ENCODE measurements at regions not wholly inside any gene's neighbourhood (a gene's known extent, or its start where the extent isn't known, plus 50 kb on each side); places are given as distances from the start of the nearest gene placed in this dataset.
"Not testable (repeated sequence)": the region's sequence is repeated elsewhere in the genome, so short reads cannot be mapped to it uniquely, and the experiment has no call there.

- TF ChIP-seq CTCF (IDR thresholded peaks at IDR 0.05; ENCODE audit: borderline replicate concordance, extremely low read depth, low read length, poor library complexity, severe bottlenecking) (no peak), EZH2 (IDR thresholded peaks at IDR 0.05; ENCODE audit: borderline replicate concordance, low read depth, low read length, severe bottlenecking) (no peak)
- no peaks in the 10 kb centered on the region for H3K9me3 ChIP-seq (ENCODE audit: insufficient read depth, low read length, severe bottlenecking)
- no peaks in the 10 kb centered on the region for H3K4me1 ChIP-seq (ENCODE audit: insufficient read depth, low read length)
- H3K4me3 ChIP-seq (ENCODE audit: low read depth in 1 of 2, low read length in 2 of 2) = no peak overlapping the region
- H3K79me2 ChIP-seq (ENCODE audit: insufficient read depth, low read length) = no peaks in the 10 kb centered on the region
- no peaks in the 10 kb centered on the region for H3K36me3 ChIP-seq (ENCODE audit: insufficient read depth, low read length)
- H3K27me3 ChIP-seq (ENCODE audit: insufficient read depth, low read length, poor library complexity) = no peaks in the 10 kb centered on the region
- H3K27ac ChIP-seq (ENCODE audit: low read length) = no peak overlapping the region
- H3K4me2 ChIP-seq (ENCODE audit: insufficient read depth, low read length) = no peak overlapping the region
- DNase-seq (no peak), ATAC-seq (ENCODE audit: insufficient read depth, low read depth) (no peak)
- H2AFZ ChIP-seq (ENCODE audit: low read depth, low read length) = no peak overlapping the region
- no peak overlapping the region for H3K9ac ChIP-seq (ENCODE audit: low read depth, low read length)
- no peaks in the 10 kb centered on the region for H4K20me1 ChIP-seq (ENCODE audit: insufficient read depth, low read length)
Measured at GRCh38 chr10:52573347-52573746, 199.2 kb downstream of the MBL2 start.

GRCh38 chr10:52574697-52575096 is 197.9 kb downstream of the MBL2 start:
- no peak overlapping the region for H3K4me2 ChIP-seq (ENCODE audit: insufficient read depth, low read length)
- no peak overlapping the region for H3K27ac ChIP-seq (ENCODE audit: low read length)
- H3K36me3 ChIP-seq (ENCODE audit: insufficient read depth, low read length) = no peaks in the 10 kb centered on the region
- no peak overlapping the region for H2AFZ ChIP-seq (ENCODE audit: low read depth, low read length)
- no peak for DNase-seq
- TF ChIP-seq EZH2 (IDR thresholded peaks at IDR 0.05; ENCODE audit: borderline replicate concordance, low read depth, low read length, severe bottlenecking) = no peak
- TF ChIP-seq CTCF (IDR thresholded peaks at IDR 0.05; ENCODE audit: borderline replicate concordance, extremely low read depth, low read length, poor library complexity, severe bottlenecking) = no peak
- H3K79me2 ChIP-seq (ENCODE audit: insufficient read depth, low read length) = no peaks in the 10 kb centered on the region
- ATAC-seq (ENCODE audit: insufficient read depth, low read depth) = no peak
- H3K9ac ChIP-seq (ENCODE audit: low read depth, low read length) = no peak overlapping the region
- no peaks in the 10 kb centered on the region for H3K4me1 ChIP-seq (ENCODE audit: insufficient read depth, low read length)
- H3K4me3 ChIP-seq (ENCODE audit: low read depth in 1 of 2, low read length in 2 of 2) = no peak overlapping the region
- H4K20me1 ChIP-seq (ENCODE audit: insufficient read depth, low read length) = no peaks in the 10 kb centered on the region
- no peaks in the 10 kb centered on the region for H3K27me3 ChIP-seq (ENCODE audit: insufficient read depth, low read length, poor library complexity)
- no peaks in the 10 kb centered on the region for H3K9me3 ChIP-seq (ENCODE audit: insufficient read depth, low read length, severe bottlenecking)

GRCh38 chr10:52577047-52577446 is 195.5 kb downstream of the MBL2 start:
- DNase-seq (no peak), ATAC-seq (ENCODE audit: insufficient read depth, low read depth) (no peak)
- no peaks in the 10 kb centered on the region for H3K79me2 ChIP-seq (ENCODE audit: insufficient read depth, low read length)
- no peaks in the 10 kb centered on the region for H3K9me3 ChIP-seq (ENCODE audit: insufficient read depth, low read length, severe bottlenecking)
- H3K36me3 ChIP-seq (ENCODE audit: insufficient read depth, low read length) = no peaks in the 10 kb centered on the region
- no peaks in the 10 kb centered on the region for H3K27me3 ChIP-seq (ENCODE audit: insufficient read depth, low read length, poor library complexity)
- no peak overlapping the region for H3K9ac ChIP-seq (ENCODE audit: low read depth, low read length)
- H2AFZ ChIP-seq (ENCODE audit: low read depth, low read length) = no peak overlapping the region
- no peaks in the 10 kb centered on the region for H3K4me1 ChIP-seq (ENCODE audit: insufficient read depth, low read length)
- H3K4me3 ChIP-seq (ENCODE audit: low read depth in 1 of 2, low read length in 2 of 2) = no peak overlapping the region
- TF ChIP-seq CTCF (IDR thresholded peaks at IDR 0.05; ENCODE audit: borderline replicate concordance, extremely low read depth, low read length, poor library complexity, severe bottlenecking) (no peak), EZH2 (IDR thresholded peaks at IDR 0.05; ENCODE audit: borderline replicate concordance, low read depth, low read length, severe bottlenecking) (no peak)
- H3K27ac ChIP-seq (ENCODE audit: low read length) = no peak overlapping the region
- no peaks in the 10 kb centered on the region for H4K20me1 ChIP-seq (ENCODE audit: insufficient read depth, low read length)
- no peak overlapping the region for H3K4me2 ChIP-seq (ENCODE audit: insufficient read depth, low read length)

GRCh38 chr10:52578871-52579405 is 193.6 kb downstream of the MBL2 start:
- H3K4me3 ChIP-seq (ENCODE audit: low read depth in 1 of 2, low read length in 2 of 2) = no peak overlapping the region
- no peaks in the 10 kb centered on the region for H3K79me2 ChIP-seq (ENCODE audit: insufficient read depth, low read length)
- no peak for ATAC-seq (ENCODE audit: insufficient read depth, low read depth)
- H3K9ac ChIP-seq (ENCODE audit: low read depth, low read length) = no peak overlapping the region
- H3K36me3 ChIP-seq (ENCODE audit: insufficient read depth, low read length) = no peaks in the 10 kb centered on the region
- H3K27ac ChIP-seq (ENCODE audit: low read length) = no peak overlapping the region
- H4K20me1 ChIP-seq (ENCODE audit: insufficient read depth, low read length) = no peaks in the 10 kb centered on the region
- H3K4me2 ChIP-seq (ENCODE audit: insufficient read depth, low read length) = no peak overlapping the region
- H3K9me3 ChIP-seq (ENCODE audit: insufficient read depth, low read length, severe bottlenecking) = no peaks in the 10 kb centered on the region
- TF ChIP-seq CTCF (IDR thresholded peaks at IDR 0.05; ENCODE audit: borderline replicate concordance, extremely low read depth, low read length, poor library complexity, severe bottlenecking) (no peak), EZH2 (IDR thresholded peaks at IDR 0.05; ENCODE audit: borderline replicate concordance, low read depth, low read length, severe bottlenecking) (no peak)
- H3K27me3 ChIP-seq (ENCODE audit: insufficient read depth, low read length, poor library complexity) = no peaks in the 10 kb centered on the region
- H2AFZ ChIP-seq (ENCODE audit: low read depth, low read length) = no peak overlapping the region
- no peaks in the 10 kb centered on the region for H3K4me1 ChIP-seq (ENCODE audit: insufficient read depth, low read length)
- no peak for DNase-seq

- H3K4me3 ChIP-seq (ENCODE audit: low read depth in 1 of 2, low read length in 2 of 2); H3K9ac ChIP-seq (ENCODE audit: low read depth, low read length); H3K79me2 ChIP-seq (ENCODE audit: insufficient read depth, low read length); H3K27me3 ChIP-seq (ENCODE audit: insufficient read depth, low read length, poor library complexity); H3K4me2 ChIP-seq (ENCODE audit: insufficient read depth, low read length); ATAC-seq (ENCODE audit: insufficient read depth, low read depth); H2AFZ ChIP-seq (ENCODE audit: low read depth, low read length); H4K20me1 ChIP-seq (ENCODE audit: insufficient read depth, low read length); H3K9me3 ChIP-seq (ENCODE audit: insufficient read depth, low read length, severe bottlenecking); H3K27ac ChIP-seq (ENCODE audit: low read length); H3K4me1 ChIP-seq (ENCODE audit: insufficient read depth, low read length); DNase-seq; H3K36me3 ChIP-seq (ENCODE audit: insufficient read depth, low read length): not testable (repeated sequence)
Measured at GRCh38 chr10:52581636-52582035, 190.9 kb downstream of the MBL2 start.

Data from DND-41 (cell line).